ENCODE measurements at regions not wholly inside any gene's neighbourhood (a gene's known extent, or its start where the extent isn't known, plus 50 kb on each side); places are given as distances from the start of the nearest gene placed in this dataset.

DNA sequence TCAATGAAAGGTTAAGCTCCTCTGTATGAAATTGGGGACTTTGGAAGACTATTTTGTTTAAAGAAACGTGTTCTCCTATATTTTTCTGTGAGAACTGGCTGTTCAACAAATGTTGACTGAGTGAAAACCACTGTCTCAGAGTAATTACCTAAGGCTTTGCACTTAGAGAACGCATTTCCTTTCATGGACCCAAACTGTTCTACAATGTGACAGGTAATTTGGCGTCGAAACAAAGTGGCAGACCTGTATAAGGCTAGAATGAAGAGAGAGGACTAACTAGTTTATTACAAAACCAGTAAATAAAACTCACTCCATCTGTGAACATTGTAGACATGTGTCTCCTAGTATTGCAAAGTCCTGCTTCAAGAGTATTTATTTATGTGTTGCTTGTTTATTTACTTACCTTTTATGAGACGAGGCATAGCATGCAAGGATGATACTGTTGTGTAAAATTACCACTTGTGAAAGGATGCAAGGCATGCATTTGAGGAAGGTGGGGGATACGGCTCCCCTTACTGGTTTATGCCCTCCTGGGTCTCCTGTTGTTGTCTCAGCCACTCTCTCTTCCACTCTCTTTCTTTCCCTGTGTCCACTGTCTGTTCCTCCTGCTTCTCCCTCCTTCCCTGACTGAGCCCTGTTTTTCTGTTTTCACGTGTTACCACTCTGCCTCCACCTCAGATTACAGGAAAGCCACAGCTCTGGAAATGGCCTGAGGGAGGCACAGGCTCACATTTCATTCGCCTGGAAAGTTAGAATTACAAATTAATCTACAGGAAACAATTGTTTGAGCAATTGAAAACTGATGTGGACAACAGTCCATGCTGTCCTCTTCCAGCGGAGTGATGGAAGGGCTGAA, 444.0 kb upstream of the ZNF608 start:
- DNase-seq = no peak

DNA sequence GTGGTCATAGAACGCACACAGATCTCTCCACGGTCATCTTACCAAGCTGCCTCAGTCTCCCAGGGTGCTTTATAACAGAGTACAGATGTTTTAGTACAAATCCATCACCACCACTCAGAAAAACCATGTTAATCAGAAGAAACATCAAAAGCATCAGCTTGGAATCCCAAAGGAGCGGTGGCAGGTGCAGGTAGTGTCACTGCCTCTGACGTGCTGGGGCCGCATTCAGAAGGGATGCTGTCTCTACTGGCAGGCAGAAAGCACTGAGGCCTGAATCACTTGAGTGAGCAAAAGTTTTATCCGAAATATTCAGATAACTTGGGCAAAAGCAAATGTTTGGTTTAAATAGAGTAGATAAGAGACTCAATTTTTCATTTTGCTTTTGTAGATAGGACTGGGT, 448.4 kb upstream of the ZNF608 start:
- DNase-seq = no peak

DNA sequence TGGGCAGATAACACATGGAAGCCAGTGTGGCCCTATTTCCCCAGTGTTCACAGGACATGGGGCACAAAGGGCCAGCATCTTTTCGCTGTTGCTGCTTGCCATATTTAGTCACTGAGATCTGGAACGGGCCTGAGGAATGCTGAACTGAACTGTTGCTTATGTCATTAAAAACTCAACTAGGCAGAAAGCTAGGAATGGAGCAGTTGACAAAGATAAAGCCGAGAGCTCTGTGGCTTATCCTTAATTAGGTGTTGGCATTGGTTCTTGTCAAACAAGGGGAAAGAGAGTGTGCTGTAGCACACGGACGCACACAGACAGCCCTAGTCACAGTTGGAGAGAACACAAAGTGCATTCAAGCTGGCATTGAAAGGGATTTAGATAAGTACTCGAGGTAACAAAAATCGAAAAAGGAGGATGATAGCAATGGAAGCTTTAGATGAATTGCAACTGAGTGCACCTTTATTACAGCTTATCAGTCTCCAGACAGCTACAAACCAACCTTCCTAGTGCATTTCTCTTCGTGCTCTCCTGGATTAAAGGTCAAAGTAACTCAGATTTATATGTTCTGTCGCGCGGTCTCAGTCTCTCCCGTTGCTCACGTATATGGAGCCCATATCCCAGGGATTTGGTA, 450.2 kb upstream of the ZNF608 start:
- no peak for DNase-seq

DNA sequence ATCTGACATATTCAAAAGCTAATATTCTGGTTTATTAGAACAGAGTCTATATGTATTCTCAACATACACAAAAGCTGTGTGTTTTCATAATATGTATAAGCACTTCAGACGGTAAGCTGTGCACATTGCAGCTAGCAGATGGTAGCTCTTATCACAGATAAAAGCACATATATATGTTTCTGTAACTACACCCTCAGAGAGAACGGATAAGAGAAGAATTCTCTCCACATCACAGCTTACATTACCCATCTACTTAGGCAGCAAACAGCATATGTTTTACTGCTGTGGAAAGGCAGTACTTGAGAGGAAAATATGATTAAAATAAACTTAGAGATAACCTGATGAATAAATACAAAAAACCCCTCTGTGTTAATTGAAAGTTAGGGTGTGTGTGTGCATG, 450.9 kb upstream of the ZNF608 start:
- peak; percentile 53 for DNase-seq

DNA sequence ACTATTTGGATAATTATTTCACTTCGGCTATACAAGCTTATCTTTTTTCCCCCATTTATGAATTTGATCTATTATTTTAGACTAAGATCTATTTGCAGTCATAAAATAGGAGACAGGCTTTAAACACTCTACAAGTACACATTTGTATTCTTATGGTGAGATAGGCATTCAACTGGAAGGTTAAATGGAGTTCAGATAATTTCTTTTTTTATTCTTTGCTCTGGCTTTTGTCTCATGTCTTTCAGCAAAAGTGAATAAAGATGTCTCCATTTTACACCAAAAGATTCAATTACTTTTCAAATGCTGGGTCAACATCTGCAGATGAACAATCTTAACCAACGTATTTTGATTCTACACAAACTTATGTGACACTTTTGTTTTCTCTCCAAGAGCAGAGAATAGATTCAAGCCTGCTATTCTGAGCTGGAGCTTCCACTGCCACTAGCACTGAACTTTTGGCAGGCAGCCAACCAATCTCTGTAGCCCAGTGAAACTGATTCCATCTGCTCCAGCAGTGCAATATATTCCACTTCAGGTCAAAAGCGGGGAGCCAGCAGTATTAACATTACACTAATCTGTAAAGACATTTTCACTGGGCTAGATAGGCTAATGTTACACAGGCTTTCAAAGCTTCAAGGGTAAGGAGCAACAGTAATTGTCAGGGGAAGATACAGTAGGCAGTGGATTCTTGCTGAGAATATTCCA, 452.0 kb upstream of the ZNF608 start:
- DNase-seq = peak; percentile 96

DNA sequence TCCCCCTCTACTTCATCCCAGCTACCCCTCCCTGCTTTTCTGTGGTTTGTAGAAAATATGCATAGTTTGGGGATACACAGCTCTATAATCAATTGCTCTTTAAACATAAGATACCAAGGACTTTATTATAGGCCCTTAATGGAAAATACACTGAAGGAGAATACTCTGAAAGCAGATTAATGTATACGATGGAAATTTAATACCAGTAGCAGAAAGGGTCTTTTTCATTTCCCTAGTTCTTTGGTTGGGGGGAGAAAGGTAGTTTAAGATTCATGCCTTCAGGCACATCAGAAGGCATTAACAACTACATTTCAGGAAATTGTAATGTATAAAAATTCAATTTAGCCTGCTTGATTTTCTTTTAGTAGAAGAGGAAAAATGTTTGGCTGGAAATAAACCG, 452.9 kb upstream of the ZNF608 start:
- DNase-seq = no peak

DNA sequence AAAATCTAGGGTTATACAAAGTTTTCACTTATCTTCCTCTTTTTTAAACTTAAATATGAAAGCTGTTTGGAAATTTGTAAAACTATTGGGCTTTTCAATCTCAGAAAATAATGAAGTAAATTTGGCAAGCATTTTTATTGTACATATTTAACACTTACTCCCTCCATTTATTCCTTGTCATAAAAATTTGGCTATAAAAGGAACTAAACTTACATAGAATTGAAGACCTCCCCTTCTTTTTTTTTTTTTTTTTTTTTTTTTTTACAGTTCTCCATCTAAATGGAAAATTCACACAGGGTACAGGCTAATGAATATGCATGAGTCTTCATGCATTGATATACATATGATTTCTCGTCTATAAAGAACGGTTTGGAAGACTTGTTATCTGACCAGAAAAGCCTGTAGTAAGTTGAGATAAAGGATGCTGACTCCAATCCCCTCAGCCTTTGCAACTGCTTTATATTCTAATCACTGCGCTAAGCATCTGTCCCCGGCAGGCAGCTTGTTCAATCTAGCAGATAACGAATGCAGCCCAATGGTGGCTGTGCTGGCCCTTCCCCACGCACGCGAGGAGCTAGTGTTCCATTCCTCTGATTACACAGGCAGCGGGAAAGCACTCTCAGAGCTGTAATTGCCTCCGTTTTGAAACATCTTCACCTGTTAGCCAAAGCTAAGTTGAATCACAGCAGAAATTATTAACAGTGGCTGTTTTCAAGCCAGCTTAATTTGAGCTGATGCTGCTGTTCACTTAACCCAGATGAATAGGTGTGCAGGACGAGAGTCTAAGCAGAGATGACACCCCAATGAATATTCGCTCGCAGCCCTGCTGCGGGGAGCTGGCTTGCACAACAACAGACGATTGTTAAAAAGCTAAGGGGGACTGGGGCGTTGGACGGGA, 453.8 kb upstream of the ZNF608 start:
- DNase-seq = peak; percentile 57

DNA sequence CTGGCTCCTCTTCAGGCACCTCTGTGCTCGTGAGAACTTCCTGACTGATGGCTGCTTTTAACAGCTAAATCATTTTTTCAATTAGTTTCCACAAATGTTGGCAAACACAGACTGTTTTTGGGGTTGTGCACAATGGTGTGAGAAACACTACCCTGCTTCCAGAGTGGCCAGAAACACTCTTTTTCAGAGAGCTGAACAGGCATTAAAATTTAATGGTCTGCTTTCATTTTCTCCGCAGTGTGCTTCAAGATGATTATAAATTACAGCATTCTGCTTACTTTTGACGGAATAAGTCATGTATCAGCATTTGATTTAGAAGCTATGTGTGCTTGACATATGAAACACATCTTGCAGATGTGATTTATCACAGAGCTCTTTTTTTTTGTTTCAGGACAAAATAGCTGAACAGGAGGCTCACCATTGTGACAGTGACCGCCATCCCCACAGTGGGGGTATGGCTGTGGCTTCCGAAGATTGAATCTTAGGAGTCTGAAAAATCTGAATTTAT, 454.5 kb upstream of the ZNF608 start:
- no peak for DNase-seq

DNA sequence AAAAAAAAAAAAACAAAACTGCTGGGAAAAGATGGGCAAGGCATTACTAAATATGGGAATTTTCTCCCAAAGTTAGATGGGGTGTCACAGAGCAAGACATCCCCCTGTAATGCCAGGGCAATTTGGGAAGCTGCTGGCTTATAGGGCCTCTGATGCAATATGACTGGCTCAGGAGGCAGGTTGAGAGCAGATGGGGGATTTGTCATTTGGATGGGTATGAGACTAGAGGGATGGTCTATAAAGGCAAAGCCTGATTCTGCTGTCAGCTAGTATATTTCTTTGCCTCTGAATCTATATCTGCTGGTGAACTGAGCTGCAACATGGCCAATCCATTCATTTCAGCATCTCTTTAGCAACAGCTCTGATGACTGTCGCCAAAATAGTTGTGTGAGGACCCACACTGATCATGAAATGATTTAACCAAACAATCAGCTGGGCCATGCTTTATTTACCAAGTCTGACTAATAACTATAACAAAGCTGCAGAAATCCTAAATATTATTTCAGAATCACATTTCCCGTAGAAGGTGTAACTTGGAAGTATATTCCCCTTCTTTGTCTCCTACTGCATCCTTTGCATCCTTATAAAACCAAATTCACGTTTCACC, 455.1 kb upstream of the ZNF608 start:
- DNase-seq = peak; percentile 10

DNA sequence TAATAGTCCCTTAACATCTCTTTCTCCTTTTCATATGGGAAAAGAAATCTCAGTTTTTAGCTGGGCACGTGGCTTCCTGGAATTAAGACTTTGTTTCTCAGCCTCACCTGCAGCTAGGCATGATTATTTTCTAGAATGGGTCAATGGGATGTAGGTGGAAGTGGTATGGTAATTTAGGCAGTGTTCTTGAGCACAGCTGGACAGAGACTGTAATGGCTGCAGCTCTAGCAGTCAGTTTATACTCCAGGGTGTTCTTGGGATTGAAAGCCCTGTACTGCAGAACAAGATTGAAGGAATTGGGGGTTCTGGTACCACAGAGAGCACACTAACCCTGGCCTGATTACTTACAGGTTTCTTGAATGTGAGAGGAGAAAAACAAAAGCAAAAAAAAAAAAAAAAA, 455.9 kb upstream of the ZNF608 start:
- DNase-seq = no peak

DNA sequence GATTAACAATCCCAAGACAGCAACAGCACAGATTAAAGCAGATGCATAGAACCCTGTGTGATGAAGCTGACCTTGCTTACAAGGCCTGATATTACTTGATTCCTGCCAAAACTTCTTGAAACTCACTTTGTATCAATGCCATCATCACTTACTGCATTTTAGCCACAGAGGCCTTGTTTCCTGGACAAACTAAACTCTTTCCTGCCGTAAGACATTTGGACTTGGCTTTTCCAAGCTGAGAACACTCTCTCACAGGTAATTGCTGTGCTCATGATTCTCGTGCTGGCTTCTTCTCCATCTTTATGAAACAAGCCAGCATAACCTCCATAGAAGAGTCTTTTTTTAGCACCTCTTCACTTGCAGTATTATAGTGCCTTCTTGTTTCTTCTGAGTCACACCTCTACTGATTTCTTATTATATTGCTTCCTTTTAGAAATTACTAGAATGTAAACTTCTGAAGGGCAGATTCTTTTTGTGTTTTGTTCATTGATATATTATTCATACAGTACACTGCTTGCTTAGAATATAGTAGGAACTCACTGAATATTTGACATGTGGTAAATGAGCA, 456.5 kb upstream of the ZNF608 start:
- no peak for DNase-seq

DNA sequence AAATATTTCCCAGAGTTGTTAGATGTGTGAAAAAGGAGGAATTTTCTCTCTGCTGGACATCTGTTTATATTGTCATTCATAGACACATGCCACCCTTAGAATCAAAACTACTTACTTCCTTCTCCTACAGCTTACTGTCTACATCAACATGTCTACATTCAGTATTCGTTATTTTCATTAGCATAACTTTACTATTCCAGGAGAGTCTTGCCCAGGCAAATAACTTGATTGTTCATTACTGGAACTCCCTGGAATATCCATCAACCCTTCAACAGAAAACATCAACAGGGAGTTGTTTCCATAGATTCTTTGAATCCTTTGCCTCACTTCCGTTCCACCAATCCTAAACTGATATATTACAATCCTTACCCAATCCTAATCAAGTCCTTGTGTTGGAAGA, 457.5 kb upstream of the ZNF608 start:
- DNase-seq = no peak

DNA sequence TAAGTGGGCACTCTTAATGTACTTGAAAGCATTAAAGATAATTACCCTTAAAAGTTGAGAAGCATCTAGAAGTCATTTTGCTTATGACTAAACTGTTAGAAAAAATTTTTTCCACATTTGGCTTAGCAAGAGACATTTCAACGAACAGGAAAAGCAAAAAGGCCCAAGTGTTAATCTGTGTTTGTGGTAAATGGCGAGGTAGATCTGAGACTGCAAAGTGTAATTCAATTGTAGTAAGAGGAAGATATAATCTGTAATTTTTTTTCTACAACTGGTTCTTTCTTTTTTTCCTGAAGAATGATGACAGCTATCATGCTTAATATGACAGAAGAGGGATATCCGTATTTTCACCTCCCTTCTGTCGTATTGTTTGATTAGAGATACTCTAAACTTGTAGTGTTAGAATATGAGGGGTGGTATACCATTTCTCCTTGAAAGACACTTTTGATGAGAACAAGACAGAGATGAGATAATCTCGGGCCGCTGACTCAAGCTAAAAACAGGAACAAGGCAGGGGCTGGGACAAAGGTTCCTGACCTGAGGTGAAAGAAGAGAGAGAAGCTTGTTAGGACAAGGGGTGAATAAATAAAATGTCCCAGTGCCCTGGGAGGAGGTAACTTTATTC, 459.3 kb upstream of the ZNF608 start:
- no peak for DNase-seq

DNA sequence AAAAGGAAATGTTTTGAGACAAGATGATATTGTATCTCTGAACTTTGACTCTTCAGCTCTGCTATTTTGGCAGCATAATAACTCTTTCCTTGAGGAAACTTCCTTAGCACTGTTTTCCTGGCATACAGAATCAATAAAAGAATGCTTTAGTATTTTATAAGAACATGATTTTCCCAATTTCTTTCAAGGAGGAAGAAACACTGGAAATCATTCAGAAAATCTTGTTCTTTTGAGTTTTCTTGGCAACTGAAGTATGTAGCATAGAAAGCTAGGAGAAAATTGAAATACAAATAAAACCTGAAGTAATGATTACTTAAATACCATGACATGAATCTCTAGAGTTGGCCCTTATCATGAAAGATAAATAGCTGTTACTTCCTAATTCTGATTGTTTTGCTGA, 461.4 kb upstream of the ZNF608 start:
- DNase-seq = no peak

DNA sequence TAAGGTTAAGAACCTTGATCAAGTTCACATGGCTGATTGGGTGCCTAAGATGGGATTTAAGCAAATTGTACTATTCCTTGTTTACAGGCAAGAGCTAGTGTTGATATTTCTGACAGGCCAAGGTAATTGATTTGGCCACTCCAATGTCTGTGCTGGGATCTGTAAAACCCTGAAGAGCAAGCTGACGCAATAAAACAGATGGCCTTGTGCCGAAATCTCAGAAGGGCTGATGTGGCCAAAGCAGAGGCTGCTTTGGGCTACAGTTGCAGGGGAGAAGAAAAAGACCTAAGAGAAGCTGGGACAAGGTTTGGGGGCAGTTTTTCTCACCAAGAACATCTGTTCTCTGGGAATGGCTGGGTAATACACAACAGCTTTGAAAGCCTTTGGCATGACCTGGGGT, 463.2 kb upstream of the ZNF608 start:
- DNase-seq = peak; percentile 88

DNA sequence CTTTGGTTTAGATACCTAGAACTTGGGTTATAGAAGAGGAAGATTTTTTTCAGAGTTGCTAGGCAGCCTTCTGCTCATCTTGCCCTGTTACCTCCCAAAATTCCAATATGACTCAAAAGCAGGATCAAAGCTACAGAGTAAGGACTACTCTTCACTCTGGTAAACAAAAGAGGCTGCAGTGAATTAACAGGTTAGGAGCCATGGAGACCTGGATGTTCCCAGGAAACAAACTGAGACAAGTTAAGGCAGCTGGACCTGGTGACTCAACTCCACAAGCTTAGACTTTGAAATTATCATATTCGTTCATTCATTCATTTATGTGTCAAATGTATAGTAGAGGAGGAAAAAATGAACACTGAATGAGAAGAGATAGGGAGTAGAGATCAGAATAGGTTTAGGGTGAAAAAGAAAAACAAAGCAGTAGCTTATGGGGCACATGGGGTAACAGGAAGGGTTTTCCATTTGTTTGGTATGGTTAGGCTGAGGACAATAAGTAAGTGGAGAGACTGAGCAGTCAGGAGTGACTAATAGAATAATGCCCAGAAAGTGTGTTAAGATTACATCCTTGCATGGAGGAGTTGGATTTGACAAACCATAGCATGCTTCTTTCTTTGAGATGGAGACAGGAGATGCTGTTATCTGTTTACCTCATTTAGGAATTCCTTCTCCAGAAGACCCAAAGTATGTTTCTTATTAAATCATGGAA, 464.0 kb upstream of the ZNF608 start:
- DNase-seq = no peak

DNA sequence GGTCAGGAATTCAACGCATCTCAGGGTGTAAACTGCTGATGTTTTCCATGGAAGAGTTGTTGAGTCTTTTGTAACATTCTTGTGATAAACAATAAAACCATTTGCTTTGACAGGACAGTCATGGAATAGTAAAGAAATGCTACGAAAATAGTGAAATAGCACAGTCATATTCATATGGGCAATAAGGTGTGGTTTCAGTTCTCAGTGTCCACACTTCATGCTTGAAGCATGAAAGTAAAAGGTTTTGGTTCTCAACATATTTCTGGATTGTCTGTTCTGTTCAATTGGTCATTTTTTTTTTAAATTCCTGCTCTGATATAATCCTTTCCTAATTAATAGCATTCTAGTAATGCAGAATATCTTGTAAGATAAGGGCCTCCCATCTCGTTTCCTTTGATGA, 467.6 kb upstream of the ZNF608 start:
- no peak for DNase-seq

DNA sequence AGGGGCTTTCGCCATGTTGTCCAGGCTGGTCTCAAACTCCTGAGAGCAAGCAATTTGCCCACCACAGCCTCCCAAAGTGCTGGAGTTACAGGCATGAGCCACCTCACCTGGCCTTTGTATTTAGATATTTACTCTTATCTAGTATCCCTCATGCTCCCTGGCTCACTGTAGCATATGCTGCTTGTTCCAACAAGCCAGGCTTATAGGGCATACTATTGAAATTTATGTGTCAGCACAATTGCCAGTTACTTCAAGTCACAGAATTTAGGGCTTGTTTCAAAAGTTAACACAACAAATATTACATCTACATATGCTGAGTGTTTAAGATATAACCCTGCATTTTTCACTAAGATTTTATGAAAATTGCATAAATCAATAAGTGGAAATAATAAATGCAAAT, 469.2 kb upstream of the ZNF608 start:
- DNase-seq = no peak

DNA sequence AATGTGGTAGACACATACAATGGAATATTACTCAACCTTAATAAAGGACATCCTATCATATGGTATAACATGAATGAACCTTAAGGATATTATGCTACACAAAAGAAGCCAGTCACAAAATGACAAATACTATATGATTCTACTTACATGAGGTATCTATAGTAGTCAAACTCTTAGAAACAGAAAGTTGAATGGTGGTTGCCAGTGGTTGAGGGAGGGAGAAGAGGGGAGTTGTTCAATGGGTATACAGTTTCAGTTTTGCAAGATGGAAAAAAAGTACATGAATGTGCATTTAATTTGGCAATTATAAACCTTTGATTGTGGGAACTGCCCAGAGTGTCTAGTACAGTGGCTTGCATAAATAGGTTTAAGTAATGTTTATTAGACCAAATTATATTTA, 473.3 kb upstream of the ZNF608 start:
- DNase-seq = no peak

DNA sequence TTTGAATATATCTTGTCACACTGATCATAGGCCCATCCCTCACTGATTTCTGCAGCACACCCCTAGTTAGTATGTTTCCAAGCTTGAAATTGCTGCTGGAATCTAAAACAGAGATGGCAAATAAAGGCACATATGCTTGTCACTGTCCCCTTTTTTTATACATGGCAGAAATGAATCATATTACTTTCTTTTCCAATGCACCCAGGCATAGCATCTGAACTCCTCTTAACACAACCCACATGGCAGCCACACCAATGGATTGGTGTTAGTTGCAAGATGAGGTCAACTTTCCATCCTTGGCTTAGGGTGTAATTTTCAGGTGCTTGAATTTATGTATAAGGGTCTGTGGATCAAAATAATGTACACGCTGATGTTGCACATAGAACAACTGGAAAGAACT, 473.8 kb upstream of the ZNF608 start:
- DNase-seq = no peak
